ENCODE measurements at regions not wholly inside any gene's neighbourhood (a gene's known extent, or its start where the extent isn't known, plus 50 kb on each side); places are given as distances from the start of the nearest gene placed in this dataset.
"Not testable (repeated sequence)": the region's sequence is repeated elsewhere in the genome, so short reads cannot be mapped to it uniquely, and the experiment has no call there.

GRCh38 chr5:56294354-56294753 is 61.2 kb upstream of the ANKRD55 start:
- Histone ChIP-seq H3K36me3 (ENCODE audit: control insufficient read depth, insufficient read depth, low read length) (no peaks in the 10 kb centered on the region), H3K9ac (ENCODE audit: low read length) (no peak overlapping the region), H3K27me3 (ENCODE audit: control insufficient read depth, insufficient read depth, low read length) (no peaks in the 10 kb centered on the region), H3K4me3 (ENCODE audit: low read length) (no peak overlapping the region), H3K4me1 (ENCODE audit: control insufficient read depth, insufficient read depth, low read length) (no peaks in the 10 kb centered on the region), H3K9me3 (ENCODE audit: control insufficient read depth, low read length) (no peaks in the 10 kb centered on the region)

- H3K9me3 ChIP-seq (ENCODE audit: control insufficient read depth, low read length); H3K9ac ChIP-seq (ENCODE audit: low read length); H3K36me3 ChIP-seq (ENCODE audit: control insufficient read depth, insufficient read depth, low read length); H3K27me3 ChIP-seq (ENCODE audit: control insufficient read depth, insufficient read depth, low read length); H3K4me1 ChIP-seq (ENCODE audit: control insufficient read depth, insufficient read depth, low read length); H3K4me3 ChIP-seq (ENCODE audit: low read length): not testable (repeated sequence)
Observed at GRCh38 chr5:56292874-56293273, 59.7 kb upstream of the ANKRD55 start.

GRCh38 chr5:56291661-56292374 is 58.7 kb upstream of the ANKRD55 start:
- H3K36me3 ChIP-seq (ENCODE audit: control insufficient read depth, insufficient read depth, low read length), result no peaks in the 10 kb centered on the region
- no peak overlapping the region for H3K4me3 ChIP-seq (ENCODE audit: low read length)
- H3K9ac ChIP-seq (ENCODE audit: low read length), result no peak overlapping the region
- H3K9me3 ChIP-seq (ENCODE audit: control insufficient read depth, low read length), result no peaks in the 10 kb centered on the region
- H3K4me1 ChIP-seq (ENCODE audit: control insufficient read depth, insufficient read depth, low read length), result peaks cover 8% of the 10 kb centered on the region
- no peaks in the 10 kb centered on the region for H3K27me3 ChIP-seq (ENCODE audit: control insufficient read depth, insufficient read depth, low read length)

GRCh38 chr5:56291079-56291643 is 58.0 kb upstream of the ANKRD55 start:
- Histone ChIP-seq H3K27me3 (ENCODE audit: control insufficient read depth, insufficient read depth, low read length) (no peaks in the 10 kb centered on the region), H3K4me3 (ENCODE audit: low read length) (no peak overlapping the region), H3K9ac (ENCODE audit: low read length) (no peak overlapping the region), H3K36me3 (ENCODE audit: control insufficient read depth, insufficient read depth, low read length) (no peaks in the 10 kb centered on the region), H3K9me3 (ENCODE audit: control insufficient read depth, low read length) (no peaks in the 10 kb centered on the region), H3K4me1 (ENCODE audit: control insufficient read depth, insufficient read depth, low read length) (peaks cover 8% of the 10 kb centered on the region)

- Histone ChIP-seq H3K36me3 (ENCODE audit: control insufficient read depth, insufficient read depth, low read length) (no peaks in the 10 kb centered on the region), H3K27me3 (ENCODE audit: control insufficient read depth, insufficient read depth, low read length) (no peaks in the 10 kb centered on the region), H3K9ac (ENCODE audit: low read length) (no peak overlapping the region), H3K4me3 (ENCODE audit: low read length) (no peak overlapping the region), H3K4me1 (ENCODE audit: control insufficient read depth, insufficient read depth, low read length) (peaks cover 8% of the 10 kb centered on the region), H3K9me3 (ENCODE audit: control insufficient read depth, low read length) (no peaks in the 10 kb centered on the region)
Observed at GRCh38 chr5:56290378-56291078, 57.4 kb upstream of the ANKRD55 start.

GRCh38 chr5:56289602-56289987 is 56.5 kb upstream of the ANKRD55 start:
- H3K36me3 ChIP-seq (ENCODE audit: control insufficient read depth, insufficient read depth, low read length), result no peaks in the 10 kb centered on the region
- H3K4me3 ChIP-seq (ENCODE audit: low read length), result no peak overlapping the region
- no peaks in the 10 kb centered on the region for H3K9me3 ChIP-seq (ENCODE audit: control insufficient read depth, low read length)
- H3K9ac ChIP-seq (ENCODE audit: low read length), result no peak overlapping the region
- H3K27me3 ChIP-seq (ENCODE audit: control insufficient read depth, insufficient read depth, low read length), result no peaks in the 10 kb centered on the region
- peaks cover 8% of the 10 kb centered on the region for H3K4me1 ChIP-seq (ENCODE audit: control insufficient read depth, insufficient read depth, low read length)

GRCh38 chr5:56288873-56289601 is 55.9 kb upstream of the ANKRD55 start:
- no peaks in the 10 kb centered on the region for H3K27me3 ChIP-seq (ENCODE audit: control insufficient read depth, insufficient read depth, low read length)
- H3K4me1 ChIP-seq (ENCODE audit: control insufficient read depth, insufficient read depth, low read length), result peaks cover 8% of the 10 kb centered on the region
- no peak overlapping the region for H3K9ac ChIP-seq (ENCODE audit: low read length)
- no peaks in the 10 kb centered on the region for H3K9me3 ChIP-seq (ENCODE audit: control insufficient read depth, low read length)
- H3K36me3 ChIP-seq (ENCODE audit: control insufficient read depth, insufficient read depth, low read length), result no peaks in the 10 kb centered on the region
- H3K4me3 ChIP-seq (ENCODE audit: low read length), result no peak overlapping the region

GRCh38 chr5:56286015-56286884 is 53.1 kb upstream of the ANKRD55 start:
- Histone ChIP-seq H3K27me3 (ENCODE audit: control insufficient read depth, insufficient read depth, low read length) (no peaks in the 10 kb centered on the region), H3K9ac (ENCODE audit: low read length) (no peak overlapping the region)

GRCh38 chr5:56282951-56283350 is 49.8 kb upstream of the ANKRD55 start:
- no peaks in the 10 kb centered on the region for H3K4me1 ChIP-seq (ENCODE audit: control insufficient read depth, insufficient read depth, low read length)
- H3K36me3 ChIP-seq (ENCODE audit: control insufficient read depth, insufficient read depth, low read length), result no peaks in the 10 kb centered on the region
- no peaks in the 10 kb centered on the region for H3K27me3 ChIP-seq (ENCODE audit: control insufficient read depth, insufficient read depth, low read length)
- no peak overlapping the region for H3K9ac ChIP-seq (ENCODE audit: low read length)
- H3K9me3 ChIP-seq (ENCODE audit: control insufficient read depth, low read length), result no peaks in the 10 kb centered on the region
- H3K4me3 ChIP-seq (ENCODE audit: low read length), result no peak overlapping the region

More at GRCh38 chr5:56286015-56286884, 53.1 kb upstream of the ANKRD55 start:
- Histone ChIP-seq H3K9me3 (ENCODE audit: control insufficient read depth, low read length) (no peaks in the 10 kb centered on the region), H3K4me1 (ENCODE audit: control insufficient read depth, insufficient read depth, low read length) (peaks cover 8% of the 10 kb centered on the region), H3K36me3 (ENCODE audit: control insufficient read depth, insufficient read depth, low read length) (no peaks in the 10 kb centered on the region), H3K4me3 (ENCODE audit: low read length) (no peak overlapping the region)

Data from mucosa of stomach (tissue), 1 donor.